ENCODE measurements at regions not wholly inside any gene's neighbourhood (a gene's known extent, or its start where the extent isn't known, plus 50 kb on each side); places are given as distances from the start of the nearest gene placed in this dataset.

- TF ChIP-seq ZNF280B (CRISPR knock-in tag; IDR thresholded peaks at IDR 0.05) = no peak
Observed at GRCh38 chr21:27112186-27112585, 145.3 kb upstream of the ADAMTS5 start (continued).

GRCh38 chr21:27110956-27111355 lies 144.1 kb upstream of the ADAMTS5 start:
- no peak overlapping the region for H3K9ac ChIP-seq (ENCODE audit: insufficient read depth in 1 of 2, low read depth in 2 of 2, low read length in 2 of 2)
- H3K4me2 ChIP-seq (ENCODE audit: insufficient read depth, low read length) = no peak overlapping the region
- BruUV-seq (replicated peaks) = no TSS peak
- no peak for TF ChIP-seq EP300 (IDR thresholded peaks at IDR 0.05; ENCODE audit: low read length)
- TF ChIP-seq ATF4 (CRISPR knock-in tag; IDR thresholded peaks at IDR 0.05) = no peak
- no peak for TF ChIP-seq PATZ1 (CRISPR knock-in tag; IDR thresholded peaks at IDR 0.05; ENCODE audit: borderline replicate concordance)
- H3K27me3 ChIP-seq (ENCODE audit: control insufficient read depth in 2 of 2, insufficient read depth in 2 of 2, low read length in 2 of 2) = no peaks in the 10 kb centered on the region
- no peaks in the 10 kb centered on the region for H3K9me1 ChIP-seq (ENCODE audit: control insufficient read depth, insufficient read depth, low read length)
- H2AFZ ChIP-seq (ENCODE audit: low read depth, low read length) = no peak overlapping the region
- no peaks in the 10 kb centered on the region for H3K9me3 ChIP-seq (replicated peaks; ENCODE audit: control insufficient read depth, insufficient read depth, low read depth, low read length)
- WGBS (ENCODE audit: insufficient coverage, low coverage, missing lambda C conversion rate) = 0% methylated on average over 2 of the region's 2 CpGs
- H3K36me3 ChIP-seq (ENCODE audit: control insufficient read depth, insufficient read depth, low read length) = no peaks in the 10 kb centered on the region
- in situ Hi-C loops (cut with MboI) = no loop called here
- H3K4me1 ChIP-seq (replicated peaks in 1 of 2; ENCODE audit: control insufficient read depth in 2 of 2, insufficient read depth in 2 of 2, low read length in 2 of 2) = no peaks in the 10 kb centered on the region
- FAIRE-seq (no peak), ATAC-seq (no peak), DNase-seq (ENCODE audit: extremely low read depth in 1 of 4, low spot score in 3 of 4) (no peak)
- POLR2A ChIA-PET = interaction anchor here (1.0 kb wide), 1 partner anchor 15 kb away, joined by 3 read pairs; no protein-coding TSS in a partner anchor
- no peaks in the 10 kb centered on the region for H3K79me2 ChIP-seq (ENCODE audit: control insufficient read depth, insufficient read depth, low read length)
- H3K27ac ChIP-seq (ENCODE audit: extremely low read depth, low read depth, low read length) = no peak overlapping the region
- no peaks in the 10 kb centered on the region for H4K20me1 ChIP-seq (replicated peaks; ENCODE audit: control insufficient read depth, insufficient read depth, low read length)
- CTCF ChIA-PET (ENCODE audit: low intra/inter-chr PET ratio) = no interaction called here
- intact Hi-C loops (cut with micrococcal nuclease) = no loop called here
- no peak overlapping the region for H3K4me3 ChIP-seq
